DOHH2 (cell line): ENCODE measurements at regions not wholly inside any gene's neighbourhood (a gene's known extent, or its start where the extent isn't known, plus 50 kb on each side); places are given as distances from the start of the nearest gene placed in this dataset.

Experiments used
- CTCF ChIP-seq: fragments of 200-600 bp; sonication (generic); IDR thresholded peaks from one replicate; pipeline ENCODE4 v1.5.1; 2014; ENCODE audit warnings: antibody characterized with exemption, mild to moderate bottlenecking, low read depth, low read length; ENCODE audit not compliant: poor library complexity, severe bottlenecking
- EZH2phosphoT487 ChIP-seq: fragments of 200-600 bp; sonication (generic); IDR thresholded peaks from 2 replicates; pipeline ENCODE4 v1.6.1; 2017; ENCODE audit warnings: borderline replicate concordance, mild to moderate bottlenecking, antibody characterized with exemption, low read length, moderate library complexity, mixed read lengths

- no peak for TF ChIP-seq CTCF
- no peak for TF ChIP-seq EZH2phosphoT487
These were observed 85.8 kb upstream of the LRRN2 start for GRCh38 chr1:204771358-204771757.
